M059J (cell line): ENCODE measurements at regions not wholly inside any gene's neighbourhood (a gene's known extent, or its start where the extent isn't known, plus 50 kb on each side); places are given as distances from the start of the nearest gene placed in this dataset.
"Not testable (repeated sequence)": the region's sequence is repeated elsewhere in the genome, so short reads cannot be mapped to it uniquely, and the experiment has no call there.

ENCODE experiments used
- DNase-seq: peaks from one replicate; pipeline ENCODE4 v3.0.0-alpha.2; 2012; ENCODE audit warnings: low read depth

DNA sequence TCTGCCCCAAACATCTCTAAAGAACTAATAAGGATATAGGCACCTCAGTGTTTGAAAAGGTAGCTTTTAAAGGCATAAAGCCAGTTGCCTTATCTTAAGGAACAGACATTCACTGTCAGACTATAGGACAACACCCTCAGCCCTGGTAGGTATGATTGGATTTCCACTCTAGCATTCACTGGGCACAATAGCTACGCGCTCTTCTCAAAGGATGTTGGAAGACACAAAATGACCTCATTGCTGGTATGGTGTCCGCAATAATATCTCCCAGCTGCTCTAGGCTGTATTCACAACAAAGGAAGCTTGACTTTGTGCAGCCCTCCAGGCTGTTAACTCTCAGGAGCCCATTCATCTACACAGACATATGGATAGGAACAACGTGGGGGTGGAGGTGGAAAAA lies 119.4 kb upstream of the CXADR start:
- DNase-seq: no peak

DNA sequence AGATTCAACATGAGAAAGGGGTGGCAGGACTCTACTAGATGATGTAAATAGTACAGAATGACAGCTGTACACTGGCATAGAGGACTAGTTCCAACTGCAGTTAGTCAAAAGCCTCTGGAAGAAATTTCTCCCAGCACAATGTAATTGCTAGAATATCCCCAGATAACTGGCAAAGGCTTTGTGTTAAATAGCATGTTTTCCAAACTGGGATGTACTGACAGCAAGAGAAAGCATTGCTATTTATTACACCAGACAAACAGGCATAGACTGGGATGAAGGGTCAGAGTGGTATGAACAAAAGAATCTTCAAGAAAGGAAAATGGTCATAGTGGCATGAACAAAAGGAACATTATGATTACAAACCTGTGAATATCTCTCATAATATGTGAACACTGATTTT lies 115.9 kb upstream of the CXADR start:
- no peak for DNase-seq

DNA sequence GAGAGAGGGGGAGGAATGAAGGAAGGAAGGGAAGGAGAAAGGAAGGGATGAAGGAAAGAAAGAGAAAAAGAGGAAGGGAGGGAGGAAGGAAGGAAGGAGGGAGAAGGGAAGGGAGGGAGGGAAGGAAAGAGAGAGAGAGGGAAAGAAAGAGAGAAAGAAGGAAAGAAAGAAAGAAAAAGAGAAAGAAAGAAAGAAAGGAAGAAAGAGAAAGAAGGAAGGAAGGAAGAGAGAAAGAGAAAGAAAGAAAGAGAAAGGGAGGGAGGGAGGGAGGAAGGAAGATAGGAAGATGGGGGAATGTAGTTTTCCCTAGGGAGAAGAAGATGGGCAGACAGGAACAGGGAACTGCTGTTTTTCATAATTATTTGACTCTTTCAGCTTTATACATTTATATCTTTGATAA lies 115.1 kb upstream of the CXADR start:
- DNase-seq: no peak

DNA sequence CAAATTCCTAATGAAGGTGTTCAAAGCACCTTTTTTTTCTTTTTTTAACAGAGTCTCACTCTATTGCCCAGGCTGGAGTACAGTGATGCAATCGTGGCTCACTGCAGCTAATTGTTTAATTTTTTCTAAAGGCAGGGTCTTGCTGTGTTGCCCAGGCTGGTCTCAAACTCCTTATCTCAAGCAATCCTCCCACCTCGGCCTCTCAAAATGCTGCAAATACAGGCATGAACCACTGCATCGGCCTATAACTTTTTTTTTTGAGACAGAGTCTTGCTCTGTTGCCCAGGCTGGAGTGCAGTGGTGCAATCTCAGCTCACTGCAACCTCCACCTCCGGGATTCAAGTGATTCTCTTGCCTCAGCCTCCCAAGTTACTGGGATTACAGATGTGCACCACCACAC lies 113.9 kb upstream of the CXADR start:
- not testable (repeated sequence) for DNase-seq

DNA sequence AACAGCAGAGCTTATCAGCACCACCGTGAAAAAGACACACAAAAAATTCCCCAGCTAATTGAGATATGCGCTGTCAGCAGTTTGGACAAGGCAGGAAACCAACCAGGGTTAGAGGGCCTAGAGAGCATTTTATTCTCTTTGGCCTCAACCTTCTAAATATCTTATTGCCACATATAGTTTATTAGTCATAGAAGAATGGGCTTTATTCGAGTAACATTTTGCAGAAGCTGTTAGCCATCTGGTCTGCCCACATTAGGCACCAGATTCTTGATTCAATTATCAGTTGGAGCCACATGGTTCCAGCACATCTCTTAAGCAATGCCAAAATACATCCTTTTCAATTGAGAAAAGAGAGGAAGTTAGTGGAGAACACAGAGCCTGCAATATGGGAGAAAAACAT lies 109.9 kb upstream of the CXADR start:
- peak; percentile 9 for DNase-seq

DNA sequence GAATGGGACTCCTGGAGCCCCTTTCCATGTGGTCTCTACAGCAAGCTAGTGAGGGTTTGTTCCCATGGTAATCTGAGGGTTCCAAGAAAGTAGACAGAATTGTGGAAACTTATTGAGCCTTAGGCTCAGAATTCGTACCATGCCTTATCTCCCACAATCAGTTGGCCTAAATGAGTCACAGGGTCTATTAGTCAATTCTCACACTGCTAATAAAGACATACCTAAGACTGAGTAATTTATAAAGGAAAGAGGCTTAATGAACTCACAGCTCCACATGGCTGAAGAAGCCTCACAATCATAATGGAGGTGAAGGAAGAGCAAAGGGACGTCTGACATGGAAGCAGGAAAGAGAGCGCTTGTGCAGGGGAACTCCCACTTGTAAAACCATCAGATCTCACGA lies 106.6 kb upstream of the CXADR start:
- peak; percentile 78 for DNase-seq

DNA sequence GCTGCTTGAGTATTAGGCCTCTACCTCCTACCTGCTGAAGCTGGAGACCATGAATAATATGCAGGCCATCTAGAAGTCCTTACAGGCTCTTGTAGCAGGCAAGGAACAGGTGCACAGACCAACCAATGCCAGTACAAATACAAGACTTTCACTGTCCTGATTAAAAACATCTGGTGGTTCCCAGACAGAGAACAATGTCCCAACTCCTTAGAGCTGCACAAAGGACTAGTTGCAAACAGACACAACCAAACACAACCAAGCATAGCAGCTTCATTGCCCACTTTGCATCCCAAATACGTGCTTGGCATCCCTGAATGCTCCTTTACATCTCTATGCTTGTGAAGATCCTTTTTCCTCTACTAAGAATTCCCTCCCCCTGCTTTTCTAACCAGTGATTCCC lies 98.1 kb upstream of the CXADR start:
- no peak for DNase-seq

DNA sequence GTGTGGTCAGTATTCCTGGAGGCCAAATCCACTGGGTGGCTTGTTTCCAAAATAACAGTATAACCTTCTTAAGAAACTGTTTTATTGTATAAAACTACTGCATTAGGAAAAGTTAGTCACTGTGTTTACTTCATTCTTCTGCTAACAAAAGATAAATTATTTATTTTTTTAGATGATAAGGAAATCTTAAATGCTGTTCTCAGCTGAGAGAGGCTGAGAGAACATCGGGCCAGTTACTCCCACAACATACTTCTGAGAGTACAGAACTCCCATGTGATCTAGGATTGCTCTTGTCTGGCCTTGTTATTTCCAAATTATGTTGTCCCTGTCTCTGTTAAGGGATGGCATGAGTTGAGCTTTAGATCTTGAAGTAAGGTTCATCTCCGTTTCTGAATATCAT lies 96.7 kb upstream of the CXADR start:
- DNase-seq: peak; percentile 40

DNA sequence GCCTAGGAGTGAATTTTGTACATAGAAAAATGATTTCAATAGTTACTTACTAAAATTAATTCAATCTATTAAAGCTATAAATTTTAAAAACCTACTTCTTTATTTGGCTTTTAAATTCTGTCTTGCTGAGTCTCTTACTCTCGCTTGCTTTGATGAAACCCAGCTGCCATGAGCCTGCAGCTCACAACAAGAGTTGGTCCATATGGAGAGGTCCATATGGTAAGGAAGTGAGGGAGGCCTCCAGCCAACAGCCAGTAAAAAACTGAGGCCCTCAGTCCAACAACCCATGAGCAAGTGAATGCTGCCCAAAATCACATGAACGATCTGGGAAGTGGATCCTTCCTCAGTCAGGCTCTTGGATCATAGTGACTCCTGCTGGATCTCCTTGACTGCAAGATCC lies 89.9 kb upstream of the CXADR start:
- DNase-seq: no peak

DNA sequence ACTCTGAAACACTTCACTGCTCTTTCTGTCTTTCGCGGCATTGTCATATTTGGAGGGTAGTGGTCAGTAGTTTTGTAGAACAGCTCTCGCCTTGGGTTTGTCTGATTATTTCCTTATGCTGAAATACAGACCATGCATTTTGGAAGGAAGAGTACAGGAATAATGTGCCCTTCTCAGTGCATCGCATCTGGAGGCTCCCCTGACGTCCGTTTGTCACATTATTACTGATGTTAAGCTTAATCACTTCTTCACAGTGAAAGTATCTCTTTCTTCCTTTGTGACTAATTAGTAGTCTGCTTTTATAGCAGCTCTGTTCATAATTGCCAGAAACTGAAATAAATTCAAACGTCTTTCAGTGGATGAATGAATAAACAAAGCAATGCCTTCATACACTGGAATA lies 85.7 kb upstream of the CXADR start:
- DNase-seq: no peak

DNA sequence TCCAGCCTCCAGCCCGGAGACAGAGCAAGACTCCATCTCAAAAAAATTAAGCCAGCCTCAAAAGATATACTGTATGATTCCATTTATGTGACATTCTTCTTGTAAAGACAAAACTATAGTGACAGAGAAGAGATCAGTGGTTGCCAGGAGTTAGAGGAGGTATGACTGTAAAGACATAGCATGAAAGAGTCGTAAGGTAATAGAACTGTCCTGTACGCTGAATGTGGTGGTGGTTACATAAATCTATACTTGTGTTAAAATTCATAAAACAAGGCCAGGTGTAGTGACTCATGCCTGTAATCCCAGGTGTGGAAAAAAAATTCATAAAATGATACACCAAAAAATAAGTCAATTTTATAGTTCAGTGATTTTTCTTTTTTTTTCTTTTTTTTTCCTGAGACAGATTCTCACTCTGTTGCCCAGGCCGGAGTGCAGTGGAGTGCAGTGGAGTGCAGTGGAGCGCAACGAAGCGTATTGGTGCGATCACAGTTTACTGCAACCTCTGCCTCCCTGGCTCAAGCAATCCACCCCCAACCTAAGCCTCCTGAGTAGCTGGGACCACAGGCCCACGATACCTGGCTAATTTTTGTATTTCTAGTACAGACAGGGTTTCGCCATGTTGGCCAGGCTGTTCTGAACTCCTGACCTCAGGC lies 84.9 kb upstream of the CXADR start:
- no peak for DNase-seq

DNA sequence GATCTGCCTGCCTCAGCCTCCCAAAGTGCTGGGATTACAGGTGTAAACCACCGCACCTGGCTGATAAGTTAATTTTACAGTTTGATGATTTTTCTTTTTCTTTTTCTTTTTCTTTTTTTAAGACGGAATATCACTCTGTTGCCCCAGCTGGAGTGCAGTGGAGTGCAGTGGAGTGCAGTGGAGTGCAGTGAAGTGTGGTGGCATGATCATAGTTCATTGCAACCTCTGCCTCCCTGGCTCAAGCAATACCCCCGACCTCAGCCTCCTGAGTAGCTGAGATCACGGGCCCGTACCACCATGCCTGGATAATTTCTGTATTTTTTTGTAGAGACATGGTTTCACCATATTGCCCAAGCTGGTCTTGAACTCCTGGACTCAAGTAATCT lies 84.4 kb upstream of the CXADR start:
- DNase-seq: no peak

DNA sequence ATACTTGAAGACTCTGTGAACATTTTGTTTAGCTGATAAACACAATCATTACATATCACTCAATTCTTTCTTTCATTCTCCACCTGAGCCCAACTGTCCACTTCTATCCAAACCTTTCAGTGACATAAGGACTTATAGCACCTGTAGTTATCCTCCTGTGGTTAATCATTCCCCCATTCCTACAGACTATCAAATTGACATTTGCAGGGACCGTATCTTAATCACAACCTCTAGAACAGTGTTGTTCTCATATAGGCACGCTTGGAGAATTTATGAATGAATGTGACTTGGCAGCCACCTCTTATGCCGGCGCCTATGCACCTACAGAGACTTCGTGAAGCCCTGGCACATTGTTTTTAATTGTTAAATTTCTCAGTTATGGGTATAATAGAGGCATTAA lies 83.9 kb upstream of the CXADR start:
- DNase-seq: no peak

DNA sequence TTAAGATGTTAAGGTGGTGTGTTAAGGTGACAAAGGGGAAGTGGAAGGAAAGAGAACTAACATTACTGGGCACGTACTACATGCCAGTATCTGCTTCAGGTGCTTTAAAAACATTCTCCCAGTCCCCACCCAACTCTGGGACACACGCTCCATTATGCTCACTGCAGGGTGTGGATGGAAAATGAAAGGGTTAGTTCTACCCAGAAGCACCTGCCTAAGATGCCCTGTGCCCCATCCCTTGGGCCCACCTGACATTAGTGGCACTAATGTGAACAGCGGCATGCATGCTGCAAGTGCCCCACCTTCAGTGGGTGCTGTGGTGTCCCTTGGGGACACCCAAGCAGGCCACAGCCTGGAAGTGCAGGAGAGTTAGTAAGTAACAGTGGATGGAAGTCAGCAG lies 82.9 kb upstream of the CXADR start:
- no peak for DNase-seq

DNA sequence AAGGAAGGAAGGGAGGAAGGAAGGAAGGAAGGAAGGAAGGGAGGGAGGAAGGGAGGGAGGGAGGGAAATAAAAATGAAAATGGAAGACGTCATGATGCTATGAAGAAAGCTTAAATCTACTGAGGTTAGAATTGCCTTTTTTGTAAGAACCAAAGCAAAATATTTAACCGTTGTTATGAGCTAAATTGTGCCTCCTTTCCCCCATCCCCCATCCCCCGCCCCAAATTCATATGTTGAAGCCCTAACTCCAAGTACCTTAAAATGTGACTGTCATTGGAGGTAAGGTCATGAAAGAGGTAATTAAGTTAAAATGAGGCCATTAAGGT lies 80.1 kb upstream of the CXADR start:
- no peak for DNase-seq

DNA sequence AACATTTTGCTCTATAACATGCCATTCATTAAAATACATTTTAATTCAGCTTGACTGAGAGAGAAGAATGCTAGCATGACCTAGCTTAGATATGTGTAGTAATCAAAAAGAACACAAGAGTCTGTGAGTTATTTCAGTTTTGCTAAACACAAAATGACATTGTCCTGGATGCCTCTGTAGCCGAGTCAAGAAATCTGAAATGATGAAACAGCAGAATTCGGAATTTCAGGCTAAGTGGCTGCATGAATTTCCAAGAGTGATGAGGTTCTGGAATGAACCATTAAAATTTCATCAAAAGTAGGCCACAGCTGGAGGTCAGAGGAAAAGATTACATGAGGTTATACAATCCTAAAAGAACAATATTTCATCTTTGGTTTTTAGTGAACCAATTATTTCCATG lies 79.1 kb upstream of the CXADR start:
- DNase-seq: no peak

DNA sequence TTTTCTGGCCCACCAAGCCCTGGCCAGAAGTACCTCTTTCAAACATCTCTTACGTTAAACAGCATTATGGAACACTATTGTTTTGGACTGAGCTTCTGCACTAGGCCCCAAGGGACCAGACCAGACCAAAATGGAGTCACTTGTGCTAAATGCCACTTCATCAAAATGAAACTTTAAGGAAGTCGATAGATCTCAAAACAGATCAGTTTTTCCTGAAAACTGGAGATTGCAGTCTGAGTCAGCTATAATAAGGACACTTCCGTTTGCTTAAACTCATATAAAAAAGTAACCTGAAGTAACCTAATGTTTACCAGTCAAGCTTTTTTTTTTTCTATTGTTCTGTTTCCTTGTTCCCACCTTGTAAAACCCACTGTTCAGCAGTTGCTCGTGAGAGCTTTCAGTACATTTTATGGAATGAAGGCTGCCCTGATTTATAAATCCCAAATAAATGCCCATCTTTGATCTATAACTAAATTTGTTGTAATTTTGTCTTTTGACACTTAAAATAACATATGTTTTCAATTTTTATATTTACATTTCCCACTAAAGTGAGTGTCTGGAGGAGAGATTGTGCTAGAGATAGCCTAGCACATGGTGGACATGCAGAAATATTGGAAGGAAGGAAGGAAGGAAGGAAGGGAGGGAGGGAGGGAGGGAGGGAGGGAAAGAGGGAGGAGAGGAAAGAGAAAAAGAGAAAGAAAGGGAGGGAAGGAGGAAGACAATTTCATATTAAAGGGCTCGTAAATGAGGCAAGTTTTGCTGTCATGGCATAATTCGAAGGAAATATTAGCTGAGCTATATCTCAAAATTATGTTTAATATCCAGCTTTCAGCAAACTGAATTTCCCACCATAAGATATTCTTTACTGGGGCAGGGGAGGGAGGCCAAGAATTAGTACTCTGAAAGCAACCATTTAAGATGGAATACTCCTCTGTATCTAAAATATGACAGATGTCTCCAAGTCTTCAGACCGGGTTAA lies 77.0 kb upstream of the CXADR start:
- peak; percentile 27 for DNase-seq

DNA sequence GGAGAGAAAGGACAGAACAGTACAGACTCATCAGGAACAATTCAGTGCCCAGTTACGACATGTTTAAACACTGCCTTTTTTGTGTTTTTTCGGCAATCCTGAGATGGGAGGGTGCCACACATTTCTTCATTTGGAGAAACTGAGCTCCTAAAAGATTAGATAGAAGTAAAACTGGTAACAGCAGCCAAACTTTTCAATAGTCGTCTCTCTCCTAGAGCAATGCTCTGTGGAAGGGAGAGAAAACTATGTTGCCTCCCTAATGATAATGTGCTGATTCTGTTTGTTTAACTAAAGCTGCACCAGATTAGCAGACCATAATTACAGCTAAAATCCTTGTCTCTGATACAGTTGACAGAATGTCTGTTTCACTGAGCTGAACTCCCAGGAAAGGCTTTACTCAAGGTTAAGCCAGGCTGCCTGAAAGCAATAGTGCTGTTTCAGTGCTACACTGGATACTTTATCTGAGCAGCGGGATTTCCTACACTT lies 76.2 kb upstream of the CXADR start:
- no peak for DNase-seq

DNA sequence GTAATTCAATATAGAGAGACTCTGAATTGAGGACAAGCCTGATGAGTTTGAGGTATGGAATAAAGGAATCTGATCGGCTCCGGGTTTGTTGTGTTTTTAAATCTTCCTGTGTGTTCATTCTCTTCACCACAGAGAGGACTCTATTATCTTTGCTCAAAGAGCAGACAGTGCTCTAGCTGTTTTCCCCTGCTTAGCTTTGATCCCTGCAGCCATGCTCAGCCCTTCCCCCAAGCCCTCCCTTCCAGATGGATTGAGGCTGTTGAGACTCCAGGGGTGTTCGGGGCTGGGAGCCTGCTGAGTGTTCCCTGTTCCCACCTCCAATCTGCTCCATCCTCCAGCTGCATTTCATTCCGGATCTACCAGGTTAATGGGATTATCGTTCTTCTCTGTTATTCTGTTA lies 74.2 kb upstream of the CXADR start:
- DNase-seq: no peak

DNA sequence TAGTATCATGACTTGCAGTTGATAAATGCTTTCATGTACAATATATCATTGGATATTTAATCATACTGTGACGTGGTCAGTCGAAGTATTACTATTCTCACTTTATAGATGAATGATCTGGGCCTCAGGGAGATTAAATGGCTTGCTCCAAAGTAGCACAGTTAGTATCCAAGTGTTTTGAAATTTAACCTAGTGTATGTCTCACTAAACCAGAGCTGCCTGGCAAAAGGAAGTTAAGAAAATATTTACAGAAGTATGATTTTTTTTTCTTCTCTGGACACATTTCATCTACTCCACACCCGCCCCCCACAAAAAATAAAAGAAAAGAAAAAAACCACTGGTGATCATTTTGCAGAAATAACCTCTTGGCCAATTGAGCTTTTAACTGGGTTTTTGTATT lies 71.9 kb upstream of the CXADR start:
- DNase-seq: no peak

DNA sequence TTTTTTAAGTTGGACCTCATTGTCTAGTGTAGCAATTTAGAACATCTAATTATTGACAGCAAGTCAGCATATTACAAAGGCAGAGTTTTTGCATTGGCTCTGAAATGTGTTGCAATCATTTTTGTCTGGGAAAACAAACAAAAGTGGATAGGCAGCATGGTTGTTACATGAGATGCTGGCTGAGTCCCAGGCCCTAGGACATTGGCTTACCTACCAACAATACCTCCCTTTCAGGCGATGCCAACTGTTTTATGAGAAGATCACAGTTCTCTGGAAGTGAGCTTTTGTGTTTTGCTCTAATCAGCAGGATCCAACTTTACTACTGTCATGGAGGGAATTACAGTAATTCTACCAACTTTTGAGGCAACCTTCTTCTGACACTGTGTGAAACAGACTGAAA lies 71.5 kb upstream of the CXADR start:
- DNase-seq: peak; percentile 48

DNA sequence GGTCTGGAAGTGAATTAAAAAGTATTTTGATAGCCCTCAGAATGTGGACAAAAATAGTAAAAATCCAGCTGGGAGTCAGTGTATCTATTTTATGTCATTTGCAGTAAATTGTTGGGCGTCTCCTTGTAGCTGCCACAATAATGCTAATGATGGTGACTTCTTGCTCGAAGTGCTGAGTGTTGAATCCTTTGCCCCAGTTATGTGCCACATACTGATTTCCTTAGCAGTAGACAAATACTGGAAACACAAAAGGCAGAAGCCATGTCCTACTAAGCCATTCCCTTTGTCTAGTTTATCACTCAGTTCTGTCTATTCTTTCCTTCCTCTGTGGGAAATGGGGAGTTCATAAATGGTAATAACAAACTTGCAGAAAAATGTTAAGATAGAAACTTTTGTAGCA lies 70.7 kb upstream of the CXADR start:
- no peak for DNase-seq

DNA sequence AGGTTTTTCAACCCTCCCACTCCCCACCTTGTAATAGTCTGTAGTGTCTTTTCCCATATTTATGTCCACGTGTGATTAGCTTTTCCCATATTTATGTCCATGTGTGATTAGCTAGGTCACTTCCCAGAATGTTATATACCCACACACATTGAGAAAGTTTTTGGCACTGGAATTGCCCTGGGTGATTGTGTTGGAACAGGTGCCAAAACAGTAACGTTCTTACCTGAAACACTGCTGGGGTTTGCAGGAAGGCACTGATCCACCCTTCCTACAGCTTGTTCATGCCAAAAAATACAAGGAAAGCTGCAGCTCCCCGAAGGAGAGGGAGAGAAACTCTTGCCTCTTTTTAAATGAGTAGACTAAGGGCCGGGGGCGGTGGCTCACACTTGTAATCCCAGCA lies 68.0 kb upstream of the CXADR start:
- no peak for DNase-seq

DNA sequence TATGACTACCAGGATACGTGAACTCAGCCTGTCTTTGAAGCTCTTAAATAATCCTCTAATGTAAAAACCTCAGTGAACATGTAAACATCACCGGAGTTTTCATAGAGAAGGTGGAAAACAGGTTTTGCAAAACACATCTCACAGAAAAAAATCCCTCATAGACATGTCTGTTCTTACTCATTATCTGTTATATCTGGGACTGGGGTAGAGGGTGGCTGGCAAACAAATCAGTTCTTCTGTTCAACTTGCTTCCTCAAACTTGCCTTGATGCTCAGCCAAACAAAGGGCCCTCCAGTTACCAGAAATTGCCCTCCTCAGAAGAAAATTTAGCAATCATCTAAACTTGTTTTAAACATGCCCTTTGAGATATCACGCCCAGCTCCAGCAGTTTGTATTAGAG lies 66.1 kb upstream of the CXADR start:
- no peak for DNase-seq
